CD8-positive, alpha-beta memory T cell (primary cell): ENCODE measurements at regions not wholly inside any gene's neighbourhood (a gene's known extent, or its start where the extent isn't known, plus 50 kb on each side); places are given as distances from the start of the nearest gene placed in this dataset.

Source experiments
- CTCF ChIA-PET: fragments of 350-600 bp; sonication (Branson Sonifier 250); formaldehyde crosslinking; loops from one replicate; lab custom pipeline; 2021; ENCODE audit warnings: antibody characterized with exemption; lab: Charles Lee
- POLR2A ChIA-PET: fragments of 350-600 bp; sonication (Branson Sonifier 250); formaldehyde crosslinking; loops from one replicate; lab custom pipeline; 2021; ENCODE audit warnings: antibody characterized with exemption; lab: Charles Lee
- DNase-seq, 5 donors: peaks; one replicate each; pipeline versions ENCODE4 v3.0.0 to v3.0.0-alpha.2; 2020 to 2022; ENCODE audit warnings: mixed read lengths in 1 of 5
- H3K27ac ChIP-seq: one replicate; pipeline ENCODE4 v1.7.0; 2013; ENCODE audit warnings: low read depth, mild to moderate bottlenecking, low read length, moderate library complexity
- H3K27me3 ChIP-seq: 2 replicates; pipeline ENCODE4 v1.7.0; 2013; ENCODE audit warnings: low read length, mild to moderate bottlenecking; ENCODE audit not compliant: insufficient read depth, poor library complexity, severe bottlenecking
- H3K36me3 ChIP-seq: 2 replicates; pipeline ENCODE4 v1.7.0; 2013; ENCODE audit warnings: mild to moderate bottlenecking, low read length, moderate library complexity; ENCODE audit not compliant: insufficient read depth
- H3K4me1 ChIP-seq: 2 replicates; pipeline ENCODE4 v1.7.0; 2013; ENCODE audit warnings: mild to moderate bottlenecking, low read length, moderate library complexity; ENCODE audit not compliant: insufficient read depth
- H3K4me3 ChIP-seq: 2 replicates; pipeline ENCODE4 v1.7.0; 2013; ENCODE audit warnings: mild to moderate bottlenecking, low read length
- H3K9me3 ChIP-seq: 2 replicates; pipeline ENCODE4 v1.7.0; 2013; ENCODE audit warnings: mild to moderate bottlenecking, low read length
- H3K27ac Mint-ChIP-seq, 8 donors: one replicate each; pipeline ENCODE4 v1.8.0; 2020 to 2021; ENCODE audit warnings: mixed read lengths in 8 of 8, mild to moderate bottlenecking in 6 of 8, inconsistent platforms in 3 of 8, moderate library complexity in 3 of 8
- H3K27me3 Mint-ChIP-seq, 2 donors: one replicate each; pipeline ENCODE4 v1.8.0; 2020 to 2021; ENCODE audit warnings: mixed read lengths in 2 of 2, mild to moderate bottlenecking in 1 of 2, moderate library complexity in 1 of 2
- H3K36me3 Mint-ChIP-seq, 3 donors: one replicate each; pipeline ENCODE4 v1.8.0; 2020 to 2021; ENCODE audit warnings: mixed read lengths in 3 of 3, inconsistent platforms in 1 of 3, mild to moderate bottlenecking in 1 of 3
- H3K4me1 Mint-ChIP-seq, 3 donors: one replicate each; pipeline ENCODE4 v1.8.0; 2020 to 2021; ENCODE audit warnings: mixed read lengths in 3 of 3, inconsistent platforms in 1 of 3, mild to moderate bottlenecking in 1 of 3
- H3K4me3 Mint-ChIP-seq, 7 donors: one replicate each; pipeline ENCODE4 v1.8.0; 2020 to 2021; ENCODE audit warnings: mixed read lengths in 7 of 7, mild to moderate bottlenecking in 6 of 7, moderate library complexity in 4 of 7, inconsistent platforms in 2 of 7
- H3K9me3 Mint-ChIP-seq, 5 donors: one replicate each; pipeline ENCODE4 v1.8.0; 2020 to 2022; ENCODE audit warnings: mixed read lengths in 5 of 5, mild to moderate bottlenecking in 3 of 5, moderate library complexity in 2 of 5, inconsistent platforms in 1 of 5

DNA sequence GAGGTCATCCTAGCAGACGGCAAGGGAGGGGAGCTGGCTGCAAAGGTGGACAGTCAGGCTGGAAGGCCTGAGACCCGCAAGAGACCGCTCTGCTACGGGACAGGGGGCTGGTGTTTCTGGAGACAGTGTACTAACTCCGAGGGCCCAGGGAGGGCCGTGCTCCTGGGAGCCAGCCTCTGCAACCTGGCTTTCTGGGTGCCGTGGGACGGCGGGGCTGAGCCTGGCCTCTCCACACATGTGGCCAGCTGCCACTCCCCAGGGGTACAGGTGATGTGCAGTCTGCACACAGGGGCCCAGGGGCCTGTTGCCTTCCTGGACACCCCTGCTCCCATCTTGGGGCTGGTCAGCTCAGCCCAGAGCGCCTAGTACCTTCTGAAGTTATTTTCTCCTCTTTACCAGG lies 92.2 kb downstream of the MRPL36 start:
- Histone ChIP-seq H3K27ac (no peak overlapping the region), H3K4me3 (no peak overlapping the region), H3K9me3 (no peaks in the 10 kb centered on the region), H3K4me1 (no peaks in the 10 kb centered on the region), H3K36me3 (no peaks in the 10 kb centered on the region), H3K27me3 (no peaks in the 10 kb centered on the region)
- H3K27me3 Mint-ChIP-seq = peaks cover 19 to 52% of the 10 kb centered on the region in 2 donors
- H3K4me1 Mint-ChIP-seq = peaks cover 5 to 9% (median 7%) of the 10 kb centered on the region in 3 donors
- CTCF ChIA-PET = no interaction called here
- no peaks in the 10 kb centered on the region for H3K36me3 Mint-ChIP-seq
- no peak for DNase-seq
- POLR2A ChIA-PET = no interaction called here
- H3K4me3 Mint-ChIP-seq = no peak overlapping the region
- H3K9me3 Mint-ChIP-seq = peaks cover 0 to 1% (median 0%) of the 10 kb centered on the region in 5 donors
- no peak overlapping the region for H3K27ac Mint-ChIP-seq

DNA sequence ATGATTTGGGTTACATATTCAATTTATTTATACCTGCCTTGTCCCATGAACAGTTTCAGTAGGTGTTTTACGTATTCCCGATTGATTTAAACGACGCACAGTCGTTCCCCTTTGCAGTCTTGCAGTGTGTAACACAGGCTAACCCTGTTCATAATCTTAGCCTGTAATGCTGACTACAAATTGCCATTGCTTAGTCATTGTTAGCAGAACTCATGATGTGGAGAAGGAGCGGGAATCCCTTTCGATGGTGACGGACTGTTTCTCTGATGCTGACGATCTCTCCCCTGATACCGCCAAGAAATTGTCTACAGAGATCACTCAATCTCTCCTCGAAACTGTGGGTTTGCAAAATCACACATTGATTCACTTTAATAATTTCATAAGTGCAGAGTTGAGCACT lies 93.2 kb downstream of the MRPL36 start:
- ChIA-PET CTCF (no interaction called here), POLR2A (no interaction called here)
- DNase-seq = no peak
- Histone ChIP-seq H3K4me1 (no peaks in the 10 kb centered on the region), H3K27ac (no peak overlapping the region), H3K9me3 (no peaks in the 10 kb centered on the region), H3K27me3 (no peaks in the 10 kb centered on the region), H3K36me3 (no peaks in the 10 kb centered on the region), H3K4me3 (no peak overlapping the region)
- Mint-ChIP-seq H3K9me3 (peaks cover 0 to 1% (median 0%) of the 10 kb centered on the region in 5 donors), H3K4me1 (peaks cover 5 to 9% (median 7%) of the 10 kb centered on the region in 3 donors), H3K36me3 (no peaks in the 10 kb centered on the region), H3K4me3 (no peak overlapping the region), H3K27ac (no peak overlapping the region), H3K27me3 (peaks cover 19 to 60% of the 10 kb centered on the region in 2 donors)

GRCh38 chr5:1706021-1706420 lies 93.6 kb downstream of the MRPL36 start:
- no peak overlapping the region for H3K27ac ChIP-seq
- Mint-ChIP-seq H3K27me3 (peaks cover 19 to 63% of the 10 kb centered on the region in 2 donors), H3K27ac (no peak overlapping the region), H3K9me3 (peaks cover 0 to 1% (median 0%) of the 10 kb centered on the region in 5 donors), H3K36me3 (no peaks in the 10 kb centered on the region), H3K4me1 (peaks cover 5 to 9% (median 7%) of the 10 kb centered on the region in 3 donors), H3K4me3 (no peak overlapping the region)
- ChIA-PET CTCF (no interaction called here), POLR2A (no interaction called here)
- no peaks in the 10 kb centered on the region for H3K4me1 ChIP-seq
- H3K4me3 ChIP-seq = no peak overlapping the region
- no peaks in the 10 kb centered on the region for H3K9me3 ChIP-seq
- DNase-seq = no peak
- no peaks in the 10 kb centered on the region for H3K27me3 ChIP-seq
- no peaks in the 10 kb centered on the region for H3K36me3 ChIP-seq

GRCh38 chr5:1704676-1705075 lies 95.0 kb downstream of the MRPL36 start:
- DNase-seq = no peak
- no peaks in the 10 kb centered on the region for H3K27me3 ChIP-seq
- no peaks in the 10 kb centered on the region for H3K4me1 ChIP-seq
- Mint-ChIP-seq H3K9me3 (peaks cover 0 to 1% (median 0%) of the 10 kb centered on the region in 5 donors), H3K4me1 (peaks cover 3 to 7% (median 7%) of the 10 kb centered on the region in 3 donors), H3K4me3 (no peak overlapping the region), H3K27ac (no peak overlapping the region), H3K36me3 (no peaks in the 10 kb centered on the region), H3K27me3 (peaks cover 20 to 65% of the 10 kb centered on the region in 2 donors)
- no peak overlapping the region for H3K4me3 ChIP-seq
- ChIA-PET POLR2A (no interaction called here), CTCF (no interaction called here)
- H3K27ac ChIP-seq = no peak overlapping the region
- H3K9me3 ChIP-seq = no peaks in the 10 kb centered on the region
- no peaks in the 10 kb centered on the region for H3K36me3 ChIP-seq

DNA sequence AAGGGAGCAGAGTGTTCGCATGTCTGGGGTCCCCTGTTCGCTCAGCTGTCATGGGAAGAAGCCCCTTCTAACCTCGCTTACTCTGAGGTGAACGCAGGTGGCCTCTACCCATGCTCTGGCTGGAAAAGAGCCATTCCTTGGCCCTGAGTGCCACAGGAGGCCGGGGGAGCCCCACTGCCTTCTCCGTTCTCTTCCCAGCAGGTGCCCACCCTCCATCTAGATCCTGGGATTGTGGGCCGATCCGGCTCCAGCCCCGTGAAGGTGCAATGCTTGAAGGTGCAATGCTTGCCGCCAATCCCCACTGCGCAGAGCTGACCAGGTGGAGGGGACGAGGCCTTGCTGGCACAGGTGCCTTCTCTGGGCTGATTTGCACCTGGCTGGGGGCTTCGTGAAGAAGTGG lies 95.4 kb downstream of the MRPL36 start:
- no peaks in the 10 kb centered on the region for H3K36me3 ChIP-seq
- no peaks in the 10 kb centered on the region for H3K4me1 ChIP-seq
- Mint-ChIP-seq H3K4me3 (no peak overlapping the region), H3K36me3 (no peaks in the 10 kb centered on the region), H3K27ac (no peak overlapping the region), H3K27me3 (peaks cover 20 to 65% of the 10 kb centered on the region in 2 donors), H3K9me3 (peaks cover 0 to 1% (median 0%) of the 10 kb centered on the region in 5 donors), H3K4me1 (peaks cover 0 to 4% (median 3%) of the 10 kb centered on the region in 3 donors)
- no peak overlapping the region for H3K27ac ChIP-seq
- POLR2A ChIA-PET = no interaction called here
- H3K27me3 ChIP-seq = no peaks in the 10 kb centered on the region
- no peak for DNase-seq
- CTCF ChIA-PET = no interaction called here
- H3K4me3 ChIP-seq = no peak overlapping the region
- H3K9me3 ChIP-seq = no peaks in the 10 kb centered on the region

DNA sequence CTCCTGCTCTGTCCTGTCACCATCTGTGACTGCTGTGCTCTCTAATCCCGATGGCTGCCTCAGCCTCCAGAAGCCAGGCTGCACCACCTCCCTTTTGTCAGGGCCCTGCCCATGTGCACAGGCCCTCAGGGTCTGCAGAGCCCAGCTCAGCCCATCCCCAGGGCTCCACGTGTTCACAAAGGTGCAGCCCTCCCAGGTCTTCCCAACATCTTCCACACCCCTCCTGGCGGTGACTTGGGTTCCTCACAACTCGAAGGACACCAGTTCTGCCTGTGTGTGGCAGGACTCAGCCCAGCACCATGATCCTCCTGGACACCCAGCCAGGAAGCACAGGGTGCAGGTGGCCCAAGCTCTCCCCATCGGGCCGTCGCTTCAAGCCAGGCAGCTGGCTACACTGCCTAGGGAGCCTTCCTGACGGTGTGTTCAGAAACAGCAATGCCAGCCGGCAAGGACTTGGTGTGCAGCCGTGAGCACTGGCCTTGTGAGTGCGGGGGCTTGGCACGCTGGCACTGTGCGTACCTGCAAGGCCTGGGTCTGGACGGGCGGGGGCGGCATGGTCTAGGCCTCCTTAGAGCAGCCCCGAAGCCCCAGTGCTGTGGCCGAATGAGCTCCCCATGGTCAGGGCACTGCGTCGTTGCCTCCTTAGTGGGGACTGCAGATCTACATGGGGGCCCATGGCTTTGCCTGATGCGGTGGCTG lies 96.1 kb downstream of the MRPL36 start:
- Mint-ChIP-seq H3K9me3 (peaks cover 0 to 1% (median 0%) of the 10 kb centered on the region in 5 donors), H3K4me3 (no peak overlapping the region)

DNA sequence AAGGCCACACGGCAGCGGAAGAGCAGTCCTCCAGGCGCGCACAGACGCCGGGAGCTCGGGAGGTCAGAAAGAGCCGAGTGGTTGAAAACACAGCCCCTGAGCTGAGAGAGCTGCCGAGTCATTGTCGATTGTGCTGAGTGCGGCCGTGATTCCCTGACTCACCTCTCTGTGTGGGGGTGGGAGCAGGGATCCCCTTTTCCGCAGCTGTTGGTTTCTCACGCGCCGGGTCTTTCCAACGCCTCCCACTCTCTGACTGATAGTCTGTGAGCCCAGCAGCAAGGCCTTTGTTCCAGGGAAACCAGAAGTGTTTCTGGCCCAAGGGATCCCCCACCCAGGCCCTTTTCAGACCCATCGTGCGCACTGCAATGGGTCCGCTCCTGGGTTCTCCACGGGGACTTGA lies 97.3 kb downstream of the MRPL36 start:
- H3K4me3 ChIP-seq = no peak overlapping the region
- Mint-ChIP-seq H3K4me1 (peaks cover 0 to 9% (median 0%) of the 10 kb centered on the region in 3 donors), H3K9me3 (no peaks in the 10 kb centered on the region), H3K36me3 (no peaks in the 10 kb centered on the region), H3K4me3 (no peak overlapping the region), H3K27me3 (peaks cover 13 to 65% of the 10 kb centered on the region in 2 donors), H3K27ac (no peak overlapping the region)
- no peaks in the 10 kb centered on the region for H3K9me3 ChIP-seq
- no peaks in the 10 kb centered on the region for H3K4me1 ChIP-seq
- no peak overlapping the region for H3K27ac ChIP-seq
- H3K36me3 ChIP-seq = no peaks in the 10 kb centered on the region
- ChIA-PET CTCF (no interaction called here), POLR2A (no interaction called here)
- H3K27me3 ChIP-seq = no peaks in the 10 kb centered on the region
- DNase-seq = no peak

More for the DNA sequence above, 96.1 kb downstream of the MRPL36 start:
- Mint-ChIP-seq H3K36me3 (no peaks in the 10 kb centered on the region), H3K27ac (no peak overlapping the region), H3K27me3 (peaks cover 15 to 66% of the 10 kb centered on the region in 2 donors), H3K4me1 (peaks cover 0 to 8% (median 0%) of the 10 kb centered on the region in 3 donors)
- CTCF ChIA-PET = no interaction called here
- no peak for DNase-seq
- POLR2A ChIA-PET = no interaction called here
- Histone ChIP-seq H3K4me3 (no peak overlapping the region), H3K4me1 (no peaks in the 10 kb centered on the region), H3K9me3 (no peaks in the 10 kb centered on the region), H3K27me3 (no peaks in the 10 kb centered on the region), H3K36me3 (no peaks in the 10 kb centered on the region), H3K27ac (no peak overlapping the region)

- H3K4me3 ChIP-seq = no peak overlapping the region
- Mint-ChIP-seq H3K4me3 (no peak overlapping the region), H3K9me3 (no peaks in the 10 kb centered on the region), H3K27me3 (peaks cover 10 to 63% of the 10 kb centered on the region in 2 donors), H3K36me3 (no peaks in the 10 kb centered on the region), H3K4me1 (peaks cover 0 to 9% (median 0%) of the 10 kb centered on the region in 3 donors), H3K27ac (no peak overlapping the region)
- no peaks in the 10 kb centered on the region for H3K9me3 ChIP-seq
- ChIA-PET CTCF (no interaction called here), POLR2A (no interaction called here)
- no peak overlapping the region for H3K27ac ChIP-seq
- no peaks in the 10 kb centered on the region for H3K36me3 ChIP-seq
- H3K4me1 ChIP-seq = no peaks in the 10 kb centered on the region
- no peak for DNase-seq
- H3K27me3 ChIP-seq = no peaks in the 10 kb centered on the region
Measured at GRCh38 chr5:1701884-1702283, 97.8 kb downstream of the MRPL36 start.
